HG02981 (cell line): ENCODE measurements at regions not wholly inside any gene's neighbourhood (a gene's known extent, or its start where the extent isn't known, plus 50 kb on each side); places are given as distances from the start of the nearest gene placed in this dataset.

Source experiments
- ATAC-seq: cut with Tn5 transposase; IDR thresholded peaks from one replicate; pipeline ENCODE4 v1.9.1; 2021; ENCODE audit warnings: mild to moderate bottlenecking, moderate library complexity; ENCODE audit not compliant: unreplicated experiment

DNA sequence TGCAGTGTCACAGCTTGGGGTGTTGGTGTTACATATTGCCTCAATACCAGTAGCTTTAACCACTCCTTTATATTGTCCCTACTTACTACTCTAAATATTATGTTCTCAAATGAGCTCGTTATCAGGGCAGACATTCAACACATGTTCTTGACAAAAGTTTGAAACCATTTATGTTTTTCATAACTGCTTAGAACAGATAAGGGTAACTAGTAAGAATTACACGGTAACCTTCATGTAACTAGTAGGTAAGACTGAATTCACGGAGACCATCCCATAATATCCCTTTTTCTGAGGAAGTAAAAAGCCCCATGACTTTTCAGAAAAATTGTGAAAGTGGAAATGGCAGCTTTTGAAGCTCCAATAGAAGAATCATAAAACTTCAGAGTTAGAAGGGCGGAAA lies 59.6 kb upstream of the CENPW start:
- no peak for ATAC-seq

DNA sequence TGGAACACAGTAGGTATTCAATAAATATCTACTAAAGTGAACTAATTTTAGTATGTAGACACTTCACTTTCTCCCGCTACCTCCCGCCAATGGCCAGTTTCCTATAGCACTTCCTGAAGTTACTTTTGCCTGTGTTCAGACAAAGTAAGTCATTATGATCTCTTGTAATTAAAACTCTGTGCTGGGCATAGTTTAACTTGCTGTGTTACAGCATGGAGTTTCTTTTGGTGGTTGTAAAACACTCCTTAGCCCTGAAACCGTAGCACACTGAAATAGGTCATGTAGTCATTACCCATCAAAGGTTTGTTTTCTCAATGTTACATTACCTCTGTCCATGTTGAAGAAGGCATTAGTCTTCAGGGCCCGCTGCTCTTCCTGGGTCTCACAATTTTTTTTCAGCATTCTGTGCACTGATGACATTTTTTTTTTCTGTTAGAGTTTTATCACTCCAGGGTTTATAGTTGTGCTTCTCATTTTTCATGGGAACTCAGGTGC lies 54.0 kb upstream of the CENPW start:
- no peak for ATAC-seq
